Coronary artery (tissue), 2 donors: ENCODE measurements at regions not wholly inside any gene's neighbourhood (a gene's known extent, or its start where the extent isn't known, plus 50 kb on each side); places are given as distances from the start of the nearest gene placed in this dataset.

ENCODE experiments used
- DNase-seq: peaks from one replicate; pipeline ENCODE4 v3.0.0-alpha.2; 2017; ENCODE audit warnings: low spot score
- H3K27ac ChIP-seq, 2 donors: fragments of 200-600 bp; sonication (generic); one replicate each; pipeline ENCODE4 v1.5.1; 2016 to 2019
- H3K4me3 ChIP-seq: fragments of 200-600 bp; sonication (generic); 2 replicates; pipeline ENCODE4 v1.5.1; 2016; ENCODE audit warnings: mild to moderate bottlenecking, moderate library complexity
- TF ChIP-seq, protein P1 (sequence below): fragments of 200-600 bp; sonication (generic); IDR thresholded peaks from one replicate; pipeline ENCODE4 v1.5.1; 2019; ENCODE audit warnings: antibody characterized with exemption

GRCh38 chr11:70954471-70954870 is 297.9 kb downstream of the SHANK2 start:
- no peak for DNase-seq
- Histone ChIP-seq H3K4me3 (no peak overlapping the region), H3K27ac (no peak overlapping the region)
- TF ChIP-seq, protein P1, sequence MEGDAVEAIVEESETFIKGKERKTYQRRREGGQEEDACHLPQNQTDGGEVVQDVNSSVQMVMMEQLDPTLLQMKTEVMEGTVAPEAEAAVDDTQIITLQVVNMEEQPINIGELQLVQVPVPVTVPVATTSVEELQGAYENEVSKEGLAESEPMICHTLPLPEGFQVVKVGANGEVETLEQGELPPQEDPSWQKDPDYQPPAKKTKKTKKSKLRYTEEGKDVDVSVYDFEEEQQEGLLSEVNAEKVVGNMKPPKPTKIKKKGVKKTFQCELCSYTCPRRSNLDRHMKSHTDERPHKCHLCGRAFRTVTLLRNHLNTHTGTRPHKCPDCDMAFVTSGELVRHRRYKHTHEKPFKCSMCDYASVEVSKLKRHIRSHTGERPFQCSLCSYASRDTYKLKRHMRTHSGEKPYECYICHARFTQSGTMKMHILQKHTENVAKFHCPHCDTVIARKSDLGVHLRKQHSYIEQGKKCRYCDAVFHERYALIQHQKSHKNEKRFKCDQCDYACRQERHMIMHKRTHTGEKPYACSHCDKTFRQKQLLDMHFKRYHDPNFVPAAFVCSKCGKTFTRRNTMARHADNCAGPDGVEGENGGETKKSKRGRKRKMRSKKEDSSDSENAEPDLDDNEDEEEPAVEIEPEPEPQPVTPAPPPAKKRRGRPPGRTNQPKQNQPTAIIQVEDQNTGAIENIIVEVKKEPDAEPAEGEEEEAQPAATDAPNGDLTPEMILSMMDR, result no peak
